Colonic mucosa (tissue), 4 donors: ENCODE measurements at regions not wholly inside any gene's neighbourhood (a gene's known extent, or its start where the extent isn't known, plus 50 kb on each side); places are given as distances from the start of the nearest gene placed in this dataset.

Experiments
- DNase-seq: peaks from one replicate; pipeline ENCODE4 v3.0.0-alpha.2; 2020
- H3K27ac ChIP-seq: fragments of 200-600 bp; one replicate; pipeline ENCODE4 v1.8.0; 2021
- H3K27me3 ChIP-seq: fragments of 200-600 bp; one replicate; pipeline ENCODE4 v1.8.0; 2021
- H3K36me3 ChIP-seq: fragments of 200-600 bp; one replicate; pipeline ENCODE4 v1.8.0; 2021
- H3K4me1 ChIP-seq: fragments of 200-600 bp; one replicate; pipeline ENCODE4 v1.8.0; 2021; ENCODE audit warnings: mild to moderate bottlenecking
- H3K4me3 ChIP-seq: fragments of 200-600 bp; one replicate; pipeline ENCODE4 v1.8.0; 2021
- H3K9ac ChIP-seq, 2 donors: one replicate each; pipeline ENCODE4 v1.7.0; 2013; ENCODE audit warnings: control low read depth in 2 of 2, low read depth in 2 of 2, low read length in 2 of 2
- H3K9me3 ChIP-seq: fragments of 200-600 bp; one replicate; pipeline ENCODE4 v1.8.0; 2021
- intact Hi-C: fragments of 100-400 bp; cut with DNase I; formaldehyde crosslinking; loops from one replicate; pipeline ENCODE4 v1.14.1; 2022
- TF ChIP-seq, protein P1 (sequence below): fragments of 200-600 bp; IDR thresholded peaks from one replicate; pipeline ENCODE4 v1.8.0; 2022; ENCODE audit warnings: antibody characterized with exemption, mild to moderate bottlenecking
- donor health status: healthy.
- donor health status: DM: no; HTN: no; CAD: no.
- donor health status: DM: no; HTN: no; CAD: no.

DNA sequence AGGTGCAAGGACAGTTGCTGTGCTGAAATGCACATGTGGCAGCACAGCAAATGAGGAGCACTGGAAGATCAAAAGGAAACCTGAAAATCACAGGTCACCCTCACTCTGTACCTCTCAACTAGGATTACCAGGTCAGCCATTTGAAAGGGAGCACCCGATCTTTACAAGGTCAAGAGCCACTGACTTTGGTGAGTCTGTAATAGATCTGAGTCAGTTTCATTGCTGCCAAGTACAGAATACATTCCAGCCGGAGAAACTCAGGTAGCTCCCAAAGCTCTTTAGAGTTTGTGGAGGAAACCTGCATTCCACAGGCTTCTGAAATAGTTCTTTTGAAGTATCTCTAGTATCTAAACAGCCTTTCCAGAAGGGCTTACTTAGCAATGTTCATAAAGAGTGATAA is 217.5 kb downstream of the SNX13 start:
- Histone ChIP-seq H3K27ac (no peak overlapping the region), H3K27me3 (no peaks in the 10 kb centered on the region), H3K36me3 (no peaks in the 10 kb centered on the region), H3K4me3 (no peak overlapping the region), H3K9ac (no peak overlapping the region), H3K9me3 (no peaks in the 10 kb centered on the region), H3K4me1 (no peaks in the 10 kb centered on the region)
- intact Hi-C loops = no loop called here
- TF ChIP-seq, protein P1, sequence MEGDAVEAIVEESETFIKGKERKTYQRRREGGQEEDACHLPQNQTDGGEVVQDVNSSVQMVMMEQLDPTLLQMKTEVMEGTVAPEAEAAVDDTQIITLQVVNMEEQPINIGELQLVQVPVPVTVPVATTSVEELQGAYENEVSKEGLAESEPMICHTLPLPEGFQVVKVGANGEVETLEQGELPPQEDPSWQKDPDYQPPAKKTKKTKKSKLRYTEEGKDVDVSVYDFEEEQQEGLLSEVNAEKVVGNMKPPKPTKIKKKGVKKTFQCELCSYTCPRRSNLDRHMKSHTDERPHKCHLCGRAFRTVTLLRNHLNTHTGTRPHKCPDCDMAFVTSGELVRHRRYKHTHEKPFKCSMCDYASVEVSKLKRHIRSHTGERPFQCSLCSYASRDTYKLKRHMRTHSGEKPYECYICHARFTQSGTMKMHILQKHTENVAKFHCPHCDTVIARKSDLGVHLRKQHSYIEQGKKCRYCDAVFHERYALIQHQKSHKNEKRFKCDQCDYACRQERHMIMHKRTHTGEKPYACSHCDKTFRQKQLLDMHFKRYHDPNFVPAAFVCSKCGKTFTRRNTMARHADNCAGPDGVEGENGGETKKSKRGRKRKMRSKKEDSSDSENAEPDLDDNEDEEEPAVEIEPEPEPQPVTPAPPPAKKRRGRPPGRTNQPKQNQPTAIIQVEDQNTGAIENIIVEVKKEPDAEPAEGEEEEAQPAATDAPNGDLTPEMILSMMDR = no peak
- no peak for DNase-seq

DNA sequence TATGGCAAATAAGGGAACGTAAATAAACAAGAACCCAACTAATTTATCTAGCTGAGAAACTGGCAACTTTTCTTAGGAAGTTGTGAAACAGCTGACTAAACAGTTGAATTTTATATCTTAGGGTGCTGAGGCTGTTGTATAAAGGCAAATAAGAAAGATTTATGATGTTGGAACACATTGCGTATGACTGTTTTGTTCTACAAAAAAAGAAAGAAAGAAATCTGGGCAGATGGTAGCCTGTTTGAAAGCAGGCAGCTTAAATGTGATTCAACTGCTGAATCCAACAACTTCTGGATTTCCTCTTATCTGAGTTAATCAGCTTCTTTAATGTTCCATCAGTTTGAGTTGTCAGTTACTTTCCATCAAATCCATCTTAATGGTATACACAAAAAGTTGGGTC is 214.5 kb downstream of the SNX13 start:
- Histone ChIP-seq H3K36me3 (no peaks in the 10 kb centered on the region), H3K9ac (no peak overlapping the region), H3K27me3 (no peaks in the 10 kb centered on the region), H3K4me3 (no peak overlapping the region), H3K9me3 (no peaks in the 10 kb centered on the region), H3K27ac (no peak overlapping the region), H3K4me1 (no peaks in the 10 kb centered on the region)
- intact Hi-C loops = no loop called here
- TF ChIP-seq, protein P1 = no peak
- DNase-seq = no peak

DNA sequence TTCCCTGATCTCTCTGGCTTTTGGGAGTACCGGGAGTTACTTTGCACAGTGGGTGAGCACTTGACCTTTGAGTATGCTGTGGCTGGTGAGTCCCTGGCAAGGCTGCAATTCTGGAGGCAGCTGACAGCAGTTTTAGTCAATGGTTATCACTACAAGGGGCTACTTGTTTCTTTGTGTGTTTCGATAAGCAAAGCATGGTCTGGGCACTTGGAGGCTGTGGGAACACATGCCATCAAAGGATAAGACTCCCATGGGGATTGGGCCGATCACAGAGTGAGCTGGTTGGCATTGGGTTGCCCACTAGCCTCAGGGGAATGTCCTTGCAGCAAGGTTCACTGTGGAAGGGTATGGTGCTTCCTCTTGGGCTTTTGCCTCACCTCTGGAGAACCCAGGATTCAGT is 208.2 kb downstream of the SNX13 start:
- TF ChIP-seq, protein P1 = no peak

More for the DNA sequence above, 208.2 kb downstream of the SNX13 start:
- no peak overlapping the region for H3K27ac ChIP-seq
- intact Hi-C loops = no loop called here
- no peaks in the 10 kb centered on the region for H3K4me1 ChIP-seq
- no peaks in the 10 kb centered on the region for H3K9me3 ChIP-seq
- H3K27me3 ChIP-seq = no peaks in the 10 kb centered on the region
- DNase-seq = no peak
- H3K9ac ChIP-seq = no peak overlapping the region
- H3K4me3 ChIP-seq = no peak overlapping the region
- H3K36me3 ChIP-seq = no peaks in the 10 kb centered on the region
